Stimulated activated CD8-positive, alpha-beta memory T cell treated with anti-CD3 and anti-CD28 coated beads, Interleukin-7, amount 100 ng/mL, for 4 hours (primary cell): ENCODE measurements at regions not wholly inside any gene's neighbourhood (a gene's known extent, or its start where the extent isn't known, plus 50 kb on each side); places are given as distances from the start of the nearest gene placed in this dataset.
"Not testable (repeated sequence)": the region's sequence is repeated elsewhere in the genome, so short reads cannot be mapped to it uniquely, and the experiment has no call there.

Experiments used
- DNase-seq, 2 donors: peaks; one replicate each; pipeline ENCODE4 v3.0.0-alpha.2; 2020; ENCODE audit warnings: low read depth in 2 of 2

- DNase-seq = not testable (repeated sequence)
Observed at GRCh38 chr13:87336346-87336889, 334.8 kb upstream of the SLITRK5 start.

GRCh38 chr13:87344176-87344575, 327.0 kb upstream of the SLITRK5 start:
- DNase-seq = no peak

GRCh38 chr13:87355451-87355850, 315.7 kb upstream of the SLITRK5 start:
- no peak for DNase-seq

GRCh38 chr13:87356314-87356713, 314.9 kb upstream of the SLITRK5 start:
- no peak for DNase-seq

GRCh38 chr13:87358319-87358718, 312.9 kb upstream of the SLITRK5 start:
- no peak for DNase-seq

GRCh38 chr13:87361216-87361615, 310.0 kb upstream of the SLITRK5 start:
- no peak for DNase-seq

- DNase-seq = no peak
Observed at GRCh38 chr13:87368639-87369038, 302.5 kb upstream of the SLITRK5 start.

- DNase-seq = no peak
Observed at GRCh38 chr13:87376081-87376480, 295.1 kb upstream of the SLITRK5 start.

GRCh38 chr13:87384099-87384498, 287.1 kb upstream of the SLITRK5 start:
- no peak for DNase-seq

GRCh38 chr13:87393358-87393757, 277.8 kb upstream of the SLITRK5 start:
- DNase-seq = no peak

GRCh38 chr13:87398047-87398446, 273.1 kb upstream of the SLITRK5 start:
- DNase-seq = no peak

- no peak for DNase-seq
Observed at GRCh38 chr13:87403748-87404432, 267.3 kb upstream of the SLITRK5 start.

GRCh38 chr13:87426742-87427141, 244.4 kb upstream of the SLITRK5 start:
- no peak for DNase-seq

- no peak for DNase-seq
Observed at GRCh38 chr13:87444135-87444534, 227.0 kb upstream of the SLITRK5 start.

GRCh38 chr13:87452281-87452680, 218.9 kb upstream of the SLITRK5 start:
- DNase-seq = no peak

GRCh38 chr13:87453244-87453643, 217.9 kb upstream of the SLITRK5 start:
- no peak for DNase-seq

GRCh38 chr13:87459419-87459818, 211.8 kb upstream of the SLITRK5 start:
- no peak for DNase-seq

- no peak for DNase-seq
Observed at GRCh38 chr13:87497426-87497825, 173.7 kb upstream of the SLITRK5 start.

GRCh38 chr13:87498681-87499080, 172.5 kb upstream of the SLITRK5 start:
- DNase-seq = no peak

- no peak for DNase-seq
Observed at GRCh38 chr13:87524775-87525174, 146.4 kb upstream of the SLITRK5 start.

- no peak for DNase-seq
Observed at GRCh38 chr13:87533776-87534175, 137.4 kb upstream of the SLITRK5 start.

GRCh38 chr13:87535911-87536310, 135.3 kb upstream of the SLITRK5 start:
- no peak for DNase-seq

- no peak for DNase-seq
Observed at GRCh38 chr13:87536499-87536898, 134.7 kb upstream of the SLITRK5 start.

- DNase-seq = no peak
Observed at GRCh38 chr13:87536899-87537298, 134.3 kb upstream of the SLITRK5 start.
